Hypothalamus (tissue), 51 donors: ENCODE measurements at regions not wholly inside any gene's neighbourhood (a gene's known extent, or its start where the extent isn't known, plus 50 kb on each side); places are given as distances from the start of the nearest gene placed in this dataset.

Experiments
- DNase-seq, 51 donors: peaks; one replicate each; lab custom pipeline; 2025; lab: John Stamatoyannopoulos, UW

DNA sequence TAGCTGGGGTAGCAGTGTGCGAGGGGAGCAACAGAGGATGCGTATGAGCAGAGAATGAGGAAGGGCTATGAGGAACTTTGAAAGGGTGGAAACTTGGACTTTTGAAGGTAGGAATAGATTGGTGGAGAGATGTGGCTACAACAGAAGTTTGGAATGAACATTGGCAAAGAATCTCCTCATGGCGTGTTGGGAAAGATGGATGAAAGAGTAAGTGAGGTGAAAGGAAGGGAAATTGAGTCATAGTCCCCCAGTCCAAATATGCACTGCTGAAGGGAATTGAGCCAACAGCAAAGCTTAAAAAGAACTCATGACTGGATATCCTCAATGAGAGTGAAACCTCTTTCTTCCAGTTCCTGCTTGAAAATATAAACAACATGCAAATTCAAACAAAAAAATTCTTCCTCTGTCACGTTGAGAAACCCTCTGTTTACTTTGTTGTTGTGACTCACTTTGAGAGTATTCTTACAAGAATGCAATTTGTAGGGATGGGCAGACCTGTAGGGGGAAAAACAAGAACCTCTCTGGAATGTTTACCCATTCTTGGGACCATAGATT is 313.2 kb upstream of the KCNJ16 start:
- DNase-seq: no peak

DNA sequence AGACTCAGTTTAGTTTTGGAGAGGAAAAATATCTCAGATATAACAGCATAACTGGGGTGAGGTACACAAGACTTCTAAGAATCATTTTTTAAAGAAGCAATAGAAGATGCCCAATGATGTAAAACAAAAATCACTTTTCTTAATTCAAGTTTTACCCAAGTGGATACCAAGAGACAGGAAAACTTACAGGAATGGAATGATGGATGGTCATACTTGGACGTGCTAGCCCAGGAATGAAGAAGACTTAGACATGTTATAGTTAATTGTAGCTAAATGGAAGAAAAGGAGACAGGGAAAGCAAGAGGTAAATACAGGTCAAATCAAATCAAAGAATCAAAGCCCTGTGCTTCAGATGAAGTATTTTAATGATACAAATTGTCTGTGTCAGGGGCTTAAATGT is 312.7 kb upstream of the KCNJ16 start:
- DNase-seq: no peak

DNA sequence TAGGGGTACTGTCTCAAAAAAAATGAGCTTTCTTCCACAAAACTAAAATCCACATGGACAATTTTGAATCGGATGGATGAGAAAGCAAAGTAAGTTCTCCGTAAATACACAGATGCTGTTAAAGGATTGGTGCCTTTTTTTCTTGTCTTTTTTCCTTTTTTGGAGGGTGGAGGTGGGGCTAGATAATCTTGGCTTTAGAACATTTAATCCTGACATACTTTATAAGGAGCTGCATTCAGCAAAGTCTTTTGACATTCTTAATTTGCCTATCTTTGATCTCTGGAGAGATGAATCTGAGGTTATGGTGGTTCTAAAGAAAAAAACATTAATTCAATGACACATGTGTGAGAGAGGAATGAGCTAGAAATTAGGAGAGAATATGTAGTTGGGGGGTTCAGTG is 312.3 kb upstream of the KCNJ16 start:
- no peak for DNase-seq

DNA sequence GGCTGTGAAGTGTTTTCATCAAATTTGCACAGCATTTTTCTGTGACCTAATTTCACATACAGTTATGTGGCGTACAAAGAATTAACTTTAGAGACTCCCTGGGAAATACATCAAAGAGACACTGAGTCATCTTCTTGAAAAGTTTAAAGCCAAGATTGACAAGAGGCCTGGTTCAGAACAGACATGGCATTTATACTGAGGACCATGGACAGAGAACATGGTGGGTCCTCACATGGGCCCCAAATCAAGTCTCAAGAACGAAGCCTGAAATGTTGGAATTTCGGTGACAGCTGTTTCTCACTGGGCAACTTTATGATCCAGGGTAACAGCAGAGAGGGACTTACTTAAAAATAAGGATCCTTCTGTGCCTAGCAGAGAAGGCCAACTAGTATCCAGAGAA is 311.5 kb upstream of the KCNJ16 start:
- no peak for DNase-seq

DNA sequence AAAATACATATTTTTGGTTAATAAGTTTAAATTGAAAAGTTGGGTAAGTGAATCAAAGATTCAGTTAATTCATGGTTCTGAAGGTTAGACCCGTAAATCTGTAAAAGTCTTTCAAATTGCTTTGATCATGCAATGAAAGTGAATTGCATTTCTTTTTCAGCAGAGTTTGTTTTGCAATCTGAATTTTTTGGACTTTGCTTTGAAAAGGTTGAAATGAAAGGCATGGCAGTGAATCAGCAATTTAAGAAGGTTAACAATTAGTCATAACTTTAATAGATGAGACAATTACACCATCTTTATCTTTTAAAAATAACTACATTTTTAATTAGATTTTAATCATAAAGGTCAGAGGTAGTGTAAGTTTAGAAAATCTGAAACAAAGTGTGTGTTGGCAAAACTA is 310.9 kb upstream of the KCNJ16 start:
- no peak for DNase-seq

DNA sequence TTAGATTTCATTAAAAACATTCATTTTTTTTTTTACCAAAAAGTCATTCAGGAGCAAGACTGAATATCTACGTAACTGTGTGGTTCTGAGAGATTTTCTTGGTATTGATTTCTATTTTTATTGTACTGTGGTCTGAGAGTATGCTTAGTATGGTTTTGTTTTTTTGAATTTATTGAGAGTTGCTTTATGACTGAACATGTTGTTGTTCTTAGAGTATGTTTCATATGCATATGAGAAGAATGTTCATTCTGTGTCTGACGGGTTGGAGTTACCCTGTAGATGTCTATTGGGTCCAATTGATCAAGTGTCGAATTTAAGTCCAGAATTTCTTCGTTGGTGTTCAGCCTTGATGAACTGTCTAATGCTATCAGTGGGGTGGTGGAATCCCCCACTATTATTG is 306.0 kb upstream of the KCNJ16 start:
- DNase-seq: no peak

DNA sequence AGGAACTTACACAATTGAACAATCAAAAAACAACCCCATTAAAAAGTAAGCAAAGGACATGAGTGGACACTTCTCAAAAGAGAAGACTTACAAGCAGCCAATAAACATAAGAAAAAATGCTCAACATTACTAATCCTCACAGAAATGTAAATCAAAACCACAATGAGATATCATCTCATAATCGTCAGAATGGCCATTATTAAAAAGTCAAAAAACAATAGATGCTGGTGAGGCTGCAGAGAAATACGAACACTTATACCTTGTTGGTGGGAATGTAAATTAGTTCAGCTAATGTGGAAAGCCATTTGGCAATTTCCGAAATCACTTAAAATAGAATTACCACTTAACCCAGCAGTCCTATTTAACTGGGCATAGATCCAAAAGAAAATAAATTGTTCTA is 301.9 kb upstream of the KCNJ16 start:
- no peak for DNase-seq

DNA sequence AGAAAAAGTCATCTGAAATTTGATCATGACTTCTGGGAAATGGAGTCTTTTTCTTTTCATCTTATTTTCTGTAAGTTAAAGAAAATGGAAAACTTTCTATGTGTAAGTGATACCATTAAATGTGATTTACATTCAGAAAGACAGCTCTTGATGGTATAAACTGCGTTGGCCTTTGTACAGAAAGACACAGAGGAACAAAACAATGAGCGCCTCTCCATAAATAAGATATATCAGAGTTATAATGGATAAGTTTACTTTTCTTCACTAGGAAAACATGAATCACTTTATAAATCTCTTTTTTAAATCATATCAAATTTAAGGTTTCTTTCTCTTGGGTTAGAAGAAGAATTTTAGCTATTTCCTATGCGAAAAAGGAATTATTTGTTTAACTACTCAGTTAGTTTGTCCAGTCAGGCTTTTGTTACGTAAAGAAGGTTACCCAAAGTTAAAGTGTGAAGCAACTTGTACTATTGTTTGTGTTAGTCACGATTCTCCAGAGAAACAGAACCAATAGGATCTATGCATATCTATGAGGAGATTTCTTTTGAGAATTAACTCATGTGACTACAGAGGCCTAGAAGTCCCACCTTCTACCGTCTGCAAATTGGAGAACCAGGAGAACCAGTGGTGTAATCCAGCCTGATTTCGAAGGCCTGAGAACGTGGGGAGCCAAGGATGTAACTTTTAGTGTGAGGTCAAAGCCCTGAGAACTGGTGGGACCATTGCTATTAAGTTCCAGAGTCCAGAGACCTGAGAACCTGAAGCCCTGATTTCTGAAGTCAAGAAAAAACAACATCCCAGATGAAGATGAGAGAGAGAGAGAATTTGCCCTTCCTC is 295.4 kb upstream of the KCNJ16 start:
- no peak for DNase-seq

DNA sequence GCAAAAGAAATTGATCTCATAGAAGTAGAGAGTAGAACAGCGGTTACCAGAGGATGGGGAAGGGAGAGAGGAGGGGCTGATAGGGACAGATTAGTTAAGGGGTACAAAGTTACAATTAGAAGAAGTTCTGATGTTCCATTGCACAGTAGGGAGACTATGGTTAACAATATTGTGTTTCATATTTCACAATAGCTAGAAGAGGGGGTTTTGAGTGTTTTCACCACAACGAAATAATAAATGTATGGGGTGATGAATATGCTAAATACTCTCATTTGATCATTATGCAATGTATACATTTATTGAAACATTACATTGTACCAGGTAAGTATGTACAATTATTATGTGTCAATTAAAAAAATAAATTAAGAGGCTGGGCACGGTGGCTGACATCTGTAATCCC is 291.2 kb upstream of the KCNJ16 start:
- no peak for DNase-seq

DNA sequence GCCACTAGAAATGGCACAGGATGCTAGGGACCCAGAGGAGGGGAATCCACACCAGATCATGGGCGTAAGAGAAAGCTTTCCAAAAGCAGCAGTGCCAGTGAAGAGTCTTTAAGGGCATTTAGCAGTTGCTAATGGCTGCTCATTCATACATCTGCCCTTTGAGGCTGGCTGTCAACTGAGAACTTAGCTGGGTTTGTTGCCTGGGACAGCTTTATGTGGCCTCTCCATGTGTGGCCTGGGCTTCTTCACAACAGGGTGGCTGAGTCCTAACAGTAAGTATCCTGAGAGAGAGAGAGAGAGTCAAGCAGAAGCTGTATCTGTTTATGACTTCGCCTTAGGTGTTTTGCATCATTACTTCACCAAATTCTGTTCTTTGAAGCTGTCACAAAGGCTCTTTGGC is 286.1 kb upstream of the KCNJ16 start:
- DNase-seq: no peak

DNA sequence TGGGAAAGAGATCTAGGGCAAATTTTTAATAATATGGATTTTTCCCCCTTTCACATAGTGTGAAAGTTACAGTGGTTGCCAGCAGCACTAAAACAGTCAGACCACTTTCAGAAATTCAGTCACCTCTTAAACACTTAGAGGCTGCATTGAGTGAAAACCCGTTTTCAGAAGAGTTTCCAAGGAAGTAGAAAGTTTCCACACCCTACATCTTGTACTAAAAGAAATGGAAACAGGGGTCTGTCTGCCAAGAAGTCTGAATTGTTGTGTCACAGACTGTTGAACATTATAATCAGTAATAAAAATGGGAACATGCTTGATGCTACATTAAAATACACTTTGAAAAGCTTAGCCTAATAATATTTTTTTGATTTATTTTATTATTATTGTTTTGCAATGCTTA is 278.9 kb upstream of the KCNJ16 start:
- DNase-seq: no peak

DNA sequence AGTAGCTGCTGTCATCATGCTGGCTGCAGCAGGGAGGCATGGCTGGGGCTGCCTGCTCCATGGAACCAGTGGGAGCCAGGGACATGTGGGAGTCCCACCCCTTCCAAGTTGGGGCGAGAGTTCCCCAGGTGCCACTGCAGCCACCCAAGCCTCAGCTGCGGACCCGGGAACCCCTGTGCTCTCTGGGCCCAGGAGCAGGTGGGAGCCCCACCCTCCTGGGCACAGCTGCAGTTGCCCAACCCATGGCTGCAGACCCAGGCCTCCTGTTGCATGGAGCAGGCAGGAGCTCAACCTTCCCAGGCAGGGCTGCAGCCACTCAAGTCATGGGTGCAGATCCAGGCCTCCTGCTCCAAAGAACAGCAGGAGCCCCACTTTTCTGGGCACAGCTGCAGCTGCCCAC is 274.2 kb upstream of the KCNJ16 start:
- no peak for DNase-seq

DNA sequence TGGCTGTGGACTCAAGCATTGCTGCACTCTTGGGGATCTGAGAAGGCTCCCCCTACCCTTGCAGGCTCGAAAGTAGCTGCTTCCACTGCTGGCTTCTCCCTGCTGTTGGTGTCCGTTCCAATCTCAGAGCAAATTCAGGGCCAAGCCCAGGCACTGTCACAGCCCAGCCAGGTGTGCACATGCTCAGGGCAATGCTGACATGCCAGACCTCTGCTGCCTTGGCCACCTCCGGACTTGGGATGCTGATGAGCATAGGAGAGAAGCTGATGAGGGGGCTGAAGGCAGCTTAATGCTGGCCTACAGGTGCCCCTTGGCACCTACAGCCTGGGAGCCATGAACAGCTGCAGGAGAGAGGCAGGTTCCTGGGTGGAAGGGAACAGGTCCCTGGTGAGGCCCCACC is 273.7 kb upstream of the KCNJ16 start:
- DNase-seq: no peak

DNA sequence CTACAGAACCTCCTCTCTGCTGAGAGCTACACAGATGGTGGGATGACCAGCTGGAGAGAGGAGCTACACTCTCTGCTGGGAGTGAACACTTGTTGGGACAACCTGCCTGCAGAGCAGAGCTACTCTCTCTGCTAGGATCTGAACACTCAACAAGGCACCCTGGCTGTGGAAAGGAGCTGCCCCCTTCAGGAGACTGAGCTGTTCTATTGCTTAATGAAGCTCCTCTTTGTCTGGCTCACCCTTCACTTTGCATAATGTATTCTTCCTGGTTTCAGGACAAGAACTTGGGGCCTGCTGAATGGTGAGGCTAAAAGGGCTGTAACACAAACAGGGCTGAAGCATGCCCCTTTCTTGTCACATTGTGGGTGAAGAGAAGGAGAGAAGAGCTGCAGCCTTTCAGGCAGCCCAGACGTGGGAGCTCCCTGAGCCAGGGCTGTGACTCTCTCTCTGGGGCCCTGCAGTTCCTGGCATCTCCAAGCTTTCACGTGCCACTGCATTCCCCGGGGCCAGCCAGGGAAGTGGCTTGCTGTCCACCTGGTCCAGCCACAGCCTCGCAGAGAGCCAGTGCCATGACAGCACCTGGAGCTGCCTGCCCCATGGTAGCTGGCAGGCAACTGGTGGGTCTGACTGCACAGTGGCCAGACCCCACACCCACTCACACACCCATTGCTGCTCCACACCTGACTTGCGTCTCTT is 272.8 kb upstream of the KCNJ16 start:
- no peak for DNase-seq

DNA sequence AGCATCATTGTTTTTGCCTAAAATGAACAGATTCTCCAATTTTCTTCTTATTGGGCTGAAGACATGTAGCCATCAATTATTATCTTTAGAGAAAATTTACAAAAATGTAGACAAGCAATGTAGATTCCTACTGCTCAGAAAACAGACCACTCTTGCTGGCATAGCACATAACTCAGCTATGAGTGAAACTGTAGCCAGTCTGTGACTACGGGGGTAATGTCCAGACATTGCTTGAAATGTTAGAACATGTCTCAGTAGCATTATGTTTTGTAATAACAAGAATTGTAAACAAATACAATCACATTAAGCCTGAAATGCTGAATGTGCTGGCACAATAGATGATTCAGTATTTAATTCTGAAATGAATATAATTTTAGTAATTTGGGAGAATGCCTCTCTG is 265.7 kb upstream of the KCNJ16 start:
- no peak for DNase-seq

DNA sequence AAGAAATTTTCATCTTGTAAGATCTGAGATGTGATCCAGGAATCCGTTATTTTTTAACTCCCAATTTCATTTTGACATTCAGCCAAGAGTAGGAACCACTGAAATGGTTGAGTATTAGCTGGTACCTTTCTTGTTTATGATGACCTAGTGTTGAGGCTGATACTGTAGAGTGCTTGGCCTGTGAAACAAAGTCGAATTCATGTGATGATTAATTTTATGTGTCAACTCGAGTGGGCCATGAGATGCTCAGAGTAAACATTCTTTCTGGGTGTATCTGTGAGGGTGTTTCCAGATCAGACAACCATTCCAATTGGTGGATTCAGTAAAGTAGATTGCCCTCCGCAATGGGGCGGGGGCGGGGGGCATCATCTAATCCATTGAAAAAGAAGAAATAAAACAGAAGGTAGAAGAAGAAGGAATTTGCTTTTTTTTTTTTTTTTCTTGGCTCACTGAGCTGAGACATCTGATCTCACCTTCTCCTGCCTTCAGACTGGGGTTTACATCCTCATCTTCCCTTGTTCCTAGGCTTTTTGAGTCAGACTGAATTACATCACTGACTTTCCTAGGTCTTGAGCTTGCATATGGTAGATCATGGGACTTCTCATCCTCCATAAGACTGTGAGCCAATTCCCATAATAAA is 264.6 kb upstream of the KCNJ16 start:
- DNase-seq: no peak

DNA sequence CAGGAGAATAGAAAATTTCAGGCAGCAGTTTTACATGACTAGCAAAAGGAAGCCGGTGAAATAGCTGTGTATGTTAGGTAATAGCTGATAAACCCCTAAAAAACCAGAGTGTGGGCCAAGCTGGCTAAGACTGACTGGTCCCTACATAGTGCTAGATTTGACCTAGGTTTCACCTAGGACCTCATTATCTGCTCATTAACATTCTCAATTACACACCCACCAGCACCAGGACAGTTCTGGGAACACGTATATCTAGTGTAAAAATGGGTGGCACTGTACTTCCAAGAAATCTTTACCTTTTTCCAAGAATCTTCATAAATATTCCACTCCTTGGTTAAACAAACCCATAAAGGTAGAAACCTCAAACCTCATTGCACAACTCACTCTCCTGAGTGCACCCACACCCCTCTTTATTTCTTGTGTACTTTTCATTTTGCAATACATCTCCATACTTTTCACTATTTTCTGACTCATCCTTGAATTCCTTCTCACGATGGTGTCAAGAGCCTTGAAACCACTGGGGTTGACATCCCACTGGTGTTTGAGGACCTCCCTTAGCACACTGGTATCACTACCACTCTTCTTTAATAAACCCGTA is 262.7 kb upstream of the KCNJ16 start:
- no peak for DNase-seq

DNA sequence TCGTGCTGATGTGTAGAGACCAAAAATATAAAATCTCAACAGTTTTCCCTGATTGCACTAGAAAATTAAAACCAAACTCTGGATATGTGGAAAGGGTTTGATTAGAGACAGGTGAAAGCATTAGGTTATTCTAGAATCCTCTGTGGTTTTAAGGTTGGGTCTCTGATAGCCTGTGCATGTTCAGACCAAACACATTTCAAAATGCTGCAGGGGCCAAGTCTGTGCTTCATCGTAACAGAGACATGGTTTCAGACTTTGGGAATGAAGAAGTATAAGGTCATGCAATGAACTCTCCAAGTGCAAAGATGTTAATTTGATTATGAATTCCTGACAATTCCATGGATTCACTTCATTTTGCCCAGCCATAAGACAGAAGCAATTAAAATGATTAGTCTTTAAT is 261.0 kb upstream of the KCNJ16 start:
- DNase-seq: no peak

DNA sequence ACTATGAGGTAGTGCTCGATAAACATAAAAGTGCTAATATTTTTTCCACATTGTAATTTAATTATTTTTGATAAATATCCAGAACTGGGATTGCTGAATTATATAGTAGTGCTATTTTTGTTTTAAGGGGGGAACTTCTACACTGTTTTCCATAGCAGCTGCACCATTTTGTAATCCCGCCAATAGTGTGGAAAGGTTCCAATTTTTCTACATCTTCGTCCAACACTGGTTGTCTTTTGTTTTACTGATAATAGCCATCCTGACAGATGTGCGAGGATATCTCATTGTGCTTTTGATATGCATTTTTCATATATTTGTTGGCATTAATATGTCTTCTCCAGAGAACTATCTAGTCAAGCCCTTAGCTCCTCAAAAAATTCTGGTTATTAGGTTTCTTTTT is 259.6 kb upstream of the KCNJ16 start:
- no peak for DNase-seq

DNA sequence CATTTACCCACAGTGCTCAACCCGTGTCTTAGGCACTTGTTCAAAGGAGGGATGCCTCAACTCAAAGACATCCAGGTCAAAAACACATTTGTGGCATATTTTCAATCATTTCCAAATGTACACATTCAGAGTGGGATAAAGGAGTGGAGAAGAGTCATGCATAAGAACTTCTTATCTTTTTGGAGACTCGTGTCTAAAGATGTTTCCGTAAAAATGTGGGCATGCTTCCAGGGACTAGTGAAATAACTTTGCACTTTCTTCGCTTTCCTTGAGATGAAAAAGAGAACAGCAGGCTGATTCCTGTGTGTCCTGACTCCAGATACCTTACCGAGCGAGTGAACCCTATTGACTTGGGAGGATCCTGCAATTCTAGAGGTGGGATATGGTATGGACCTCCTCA is 256.6 kb upstream of the KCNJ16 start:
- DNase-seq: no peak
